HG03520 (cell line): ENCODE measurements at regions not wholly inside any gene's neighbourhood (a gene's known extent, or its start where the extent isn't known, plus 50 kb on each side); places are given as distances from the start of the nearest gene placed in this dataset.
"Not testable (repeated sequence)": the region's sequence is repeated elsewhere in the genome, so short reads cannot be mapped to it uniquely, and the experiment has no call there.

ENCODE experiments used
- ATAC-seq: cut with Tn5 transposase; IDR thresholded peaks from one replicate; pipeline ENCODE4 v1.9.1; 2021; ENCODE audit warnings: mild to moderate bottlenecking, moderate library complexity; ENCODE audit not compliant: unreplicated experiment

GRCh38 chr5:110917161-110917875 is 154.2 kb upstream of the TSLP start:
- no peak for ATAC-seq

- no peak for ATAC-seq
These were observed 152.8 kb upstream of the TSLP start for GRCh38 chr5:110918683-110919082.

- ATAC-seq = no peak
These were observed 147.5 kb upstream of the TSLP start for GRCh38 chr5:110923971-110924370.

- no peak for ATAC-seq
These were observed 146.1 kb upstream of the TSLP start for GRCh38 chr5:110925398-110925797.

- no peak for ATAC-seq
These were observed 145.6 kb upstream of the TSLP start for GRCh38 chr5:110925916-110926315.

- ATAC-seq = peak; percentile 90
These were observed 138.6 kb upstream of the TSLP start for GRCh38 chr5:110932755-110933488.

GRCh38 chr5:110940136-110940535 is 131.4 kb upstream of the TSLP start:
- no peak for ATAC-seq

GRCh38 chr5:110945874-110946436 is 125.6 kb upstream of the TSLP start:
- ATAC-seq = no peak

- ATAC-seq = no peak
These were observed 120.1 kb upstream of the TSLP start for GRCh38 chr5:110951373-110951791.

GRCh38 chr5:110956280-110956912 is 115.1 kb upstream of the TSLP start:
- no peak for ATAC-seq

- ATAC-seq = no peak
These were observed 114.3 kb upstream of the TSLP start for GRCh38 chr5:110956913-110957813.

GRCh38 chr5:110957934-110958333 is 113.6 kb upstream of the TSLP start:
- no peak for ATAC-seq

GRCh38 chr5:110963495-110963894 is 108.0 kb upstream of the TSLP start:
- ATAC-seq = no peak

GRCh38 chr5:110965773-110966581 is 105.5 kb upstream of the TSLP start:
- ATAC-seq = no peak

- no peak for ATAC-seq
These were observed 103.1 kb upstream of the TSLP start for GRCh38 chr5:110968246-110969005.

- no peak for ATAC-seq
These were observed 102.0 kb upstream of the TSLP start for GRCh38 chr5:110969502-110969901.

- no peak for ATAC-seq
These were observed 98.0 kb upstream of the TSLP start for GRCh38 chr5:110973510-110973909.

- no peak for ATAC-seq
These were observed 93.6 kb upstream of the TSLP start for GRCh38 chr5:110977915-110978314.

GRCh38 chr5:110985882-110986281 is 85.6 kb upstream of the TSLP start:
- ATAC-seq = not testable (repeated sequence)
